Fibroblast of lung (primary cell): ENCODE measurements at regions not wholly inside any gene's neighbourhood (a gene's known extent, or its start where the extent isn't known, plus 50 kb on each side); places are given as distances from the start of the nearest gene placed in this dataset.

Source experiments
- DNase-seq, 2 donors: peaks; one replicate each; pipeline versions ENCODE4 v3.0.0 to v3.0.0-alpha.2; 2010; ENCODE audit warnings: low read depth in 2 of 2
- H2AFZ ChIP-seq: 2 replicates; pipeline ENCODE4 v1.5.1; 2012; ENCODE audit warnings: low read length, control low read depth, inconsistent platforms
- H3K27ac ChIP-seq: 2 replicates; pipeline ENCODE4 v1.5.1; 2011; ENCODE audit warnings: low read length, control low read depth; ENCODE audit not compliant: insufficient read depth
- H3K27me3 ChIP-seq: 2 replicates; pipeline ENCODE4 v1.5.1; 2011; ENCODE audit warnings: mild to moderate bottlenecking, low read length; ENCODE audit not compliant: control insufficient read depth, insufficient read depth
- H3K36me3 ChIP-seq: 2 replicates; pipeline ENCODE4 v1.5.1; 2011; ENCODE audit warnings: low read length; ENCODE audit not compliant: control insufficient read depth, insufficient read depth
- H3K4me1 ChIP-seq: 2 replicates; pipeline ENCODE4 v1.5.1; 2011; ENCODE audit warnings: low read length; ENCODE audit not compliant: control insufficient read depth, insufficient read depth; ENCODE audit errors: extremely low read depth
- H3K4me2 ChIP-seq: 2 replicates; pipeline ENCODE4 v1.5.1; 2011; ENCODE audit warnings: low read length, control low read depth; ENCODE audit not compliant: insufficient read depth; ENCODE audit errors: extremely low read depth
- H3K4me3 ChIP-seq, 4 experiments: fragments of 200-600 bp in 1 of 4; sonication (generic) in 1 of 4; replicated peaks in 1 of 4; 2 replicates each; pipeline ENCODE4 v1.5.1; 2011 to 2016; ENCODE audit warnings: low read length in 4 of 4, low read depth in 3 of 4, mild to moderate bottlenecking in 3 of 4, control low read depth in 2 of 4, inconsistent platforms in 1 of 4, mixed read lengths in 1 of 4; ENCODE audit not compliant: insufficient read depth in 1 of 4; ENCODE audit errors: control extremely low read depth in 1 of 4
- H3K79me2 ChIP-seq: 2 replicates; pipeline ENCODE4 v1.5.1; 2012; ENCODE audit warnings: mild to moderate bottlenecking, low read length, inconsistent platforms; ENCODE audit not compliant: control insufficient read depth, insufficient read depth
- H3K9ac ChIP-seq: 2 replicates; pipeline ENCODE4 v1.5.1; 2011; ENCODE audit warnings: mild to moderate bottlenecking, low read length, control low read depth; ENCODE audit not compliant: insufficient read depth
- H3K9me3 ChIP-seq: 2 replicates; pipeline ENCODE4 v1.5.1; 2012; ENCODE audit warnings: low read depth, low read length; ENCODE audit not compliant: control insufficient read depth, insufficient read depth
- H4K20me1 ChIP-seq: 2 replicates; pipeline ENCODE4 v1.5.1; 2011; ENCODE audit warnings: low read length; ENCODE audit not compliant: control insufficient read depth, insufficient read depth; ENCODE audit errors: extremely low read depth
- EZH2 ChIP-seq: IDR thresholded peaks from 2 replicates; pipeline ENCODE4 v1.5.1; 2012; ENCODE audit warnings: low read length, control low read depth, mild to moderate bottlenecking; ENCODE audit errors: missing control alignments
- TF ChIP-seq, protein P1 (sequence below), 2 donors: IDR thresholded peaks in 1 of 2; conservative IDR thresholded peaks in 1 of 2; 1 replicate in 1 of 2; 2 replicates in 1 of 2; pipeline ENCODE4 v1.5.1; 2011 to 2012; ENCODE audit warnings: low read length in 2 of 2, control low read depth in 1 of 2, inconsistent platforms in 1 of 2, low read depth in 1 of 2, mild to moderate bottlenecking in 1 of 2

DNA sequence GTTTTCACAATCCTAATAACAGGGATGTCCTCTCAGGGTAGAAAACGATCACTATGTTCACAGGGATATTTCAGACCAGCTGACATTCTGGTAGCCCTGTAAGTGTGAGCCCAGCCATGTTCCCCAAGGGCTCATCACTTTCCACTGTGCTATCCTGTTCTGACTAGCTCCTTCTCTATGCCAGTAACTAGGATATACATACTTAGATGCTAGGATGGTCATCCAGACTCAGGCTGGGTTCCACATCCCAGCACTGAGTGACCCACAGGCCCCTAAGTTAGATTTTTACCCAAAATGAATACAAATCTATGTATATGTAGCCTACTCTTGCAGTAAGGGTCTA lies 83.0 kb downstream of the CD164 start:
- Histone ChIP-seq H3K4me1 (no peaks in the 10 kb centered on the region), H2AFZ (no peak overlapping the region), H4K20me1 (no peaks in the 10 kb centered on the region), H3K27me3 (peaks cover 8% of the 10 kb centered on the region), H3K27ac (no peak overlapping the region), H3K4me3 (no peak overlapping the region), H3K36me3 (no peaks in the 10 kb centered on the region), H3K9me3 (no peaks in the 10 kb centered on the region), H3K79me2 (no peaks in the 10 kb centered on the region), H3K4me2 (no peak overlapping the region), H3K9ac (no peak overlapping the region)
- no peak for DNase-seq
- TF ChIP-seq EZH2: no peak
- TF ChIP-seq, protein P1, sequence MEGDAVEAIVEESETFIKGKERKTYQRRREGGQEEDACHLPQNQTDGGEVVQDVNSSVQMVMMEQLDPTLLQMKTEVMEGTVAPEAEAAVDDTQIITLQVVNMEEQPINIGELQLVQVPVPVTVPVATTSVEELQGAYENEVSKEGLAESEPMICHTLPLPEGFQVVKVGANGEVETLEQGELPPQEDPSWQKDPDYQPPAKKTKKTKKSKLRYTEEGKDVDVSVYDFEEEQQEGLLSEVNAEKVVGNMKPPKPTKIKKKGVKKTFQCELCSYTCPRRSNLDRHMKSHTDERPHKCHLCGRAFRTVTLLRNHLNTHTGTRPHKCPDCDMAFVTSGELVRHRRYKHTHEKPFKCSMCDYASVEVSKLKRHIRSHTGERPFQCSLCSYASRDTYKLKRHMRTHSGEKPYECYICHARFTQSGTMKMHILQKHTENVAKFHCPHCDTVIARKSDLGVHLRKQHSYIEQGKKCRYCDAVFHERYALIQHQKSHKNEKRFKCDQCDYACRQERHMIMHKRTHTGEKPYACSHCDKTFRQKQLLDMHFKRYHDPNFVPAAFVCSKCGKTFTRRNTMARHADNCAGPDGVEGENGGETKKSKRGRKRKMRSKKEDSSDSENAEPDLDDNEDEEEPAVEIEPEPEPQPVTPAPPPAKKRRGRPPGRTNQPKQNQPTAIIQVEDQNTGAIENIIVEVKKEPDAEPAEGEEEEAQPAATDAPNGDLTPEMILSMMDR (conservative IDR thresholded peaks at IDR 0.05 in 1 of 2, IDR thresholded peaks at IDR 0.05 in 1 of 2; ENCODE audit: low read depth in 1 of 2, low read length in 2 of 2): no peak

DNA sequence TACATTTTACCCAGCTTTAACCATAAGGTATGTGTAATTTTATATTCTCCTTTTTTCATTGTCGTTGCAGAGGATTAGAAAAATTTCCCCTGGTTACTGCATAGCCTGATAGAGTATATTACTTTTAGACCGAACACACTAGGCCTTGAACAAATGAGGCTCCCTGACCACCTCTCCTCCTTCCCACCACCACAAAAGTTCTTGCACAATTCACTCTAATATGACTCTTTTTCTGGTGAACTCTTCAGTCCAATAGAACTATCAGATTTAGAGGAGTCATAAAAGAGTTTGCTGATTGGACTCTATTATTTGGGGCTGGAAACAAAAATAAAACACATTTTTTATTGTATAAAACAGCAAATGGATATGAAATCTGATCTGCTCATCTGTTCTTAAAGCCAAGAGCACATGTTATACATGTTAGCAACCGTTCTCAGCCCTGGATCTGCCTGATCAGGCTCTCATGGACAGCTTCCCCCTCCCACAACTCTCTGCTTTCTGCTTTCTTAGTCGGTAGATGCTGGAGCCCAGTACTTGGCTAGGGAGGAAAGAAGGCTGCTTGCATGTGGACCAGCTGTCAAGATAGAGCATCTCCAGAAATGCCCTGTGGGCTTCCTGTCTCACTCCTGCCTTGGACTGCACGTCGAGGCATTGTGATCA lies 83.5 kb downstream of the CD164 start:
- Histone ChIP-seq H3K36me3 (no peaks in the 10 kb centered on the region), H3K9ac (no peak overlapping the region), H3K27me3 (peaks cover 8% of the 10 kb centered on the region), H3K4me3 (no peak overlapping the region), H3K9me3 (no peaks in the 10 kb centered on the region), H4K20me1 (no peaks in the 10 kb centered on the region), H3K4me1 (no peaks in the 10 kb centered on the region), H3K79me2 (no peaks in the 10 kb centered on the region), H2AFZ (no peak overlapping the region), H3K27ac (no peak overlapping the region), H3K4me2 (no peak overlapping the region)
- no peak for DNase-seq
- TF ChIP-seq, protein P1 (conservative IDR thresholded peaks at IDR 0.05 in 1 of 2, IDR thresholded peaks at IDR 0.05 in 1 of 2; ENCODE audit: low read depth in 1 of 2, low read length in 2 of 2): no peak
- TF ChIP-seq EZH2: no peak

DNA sequence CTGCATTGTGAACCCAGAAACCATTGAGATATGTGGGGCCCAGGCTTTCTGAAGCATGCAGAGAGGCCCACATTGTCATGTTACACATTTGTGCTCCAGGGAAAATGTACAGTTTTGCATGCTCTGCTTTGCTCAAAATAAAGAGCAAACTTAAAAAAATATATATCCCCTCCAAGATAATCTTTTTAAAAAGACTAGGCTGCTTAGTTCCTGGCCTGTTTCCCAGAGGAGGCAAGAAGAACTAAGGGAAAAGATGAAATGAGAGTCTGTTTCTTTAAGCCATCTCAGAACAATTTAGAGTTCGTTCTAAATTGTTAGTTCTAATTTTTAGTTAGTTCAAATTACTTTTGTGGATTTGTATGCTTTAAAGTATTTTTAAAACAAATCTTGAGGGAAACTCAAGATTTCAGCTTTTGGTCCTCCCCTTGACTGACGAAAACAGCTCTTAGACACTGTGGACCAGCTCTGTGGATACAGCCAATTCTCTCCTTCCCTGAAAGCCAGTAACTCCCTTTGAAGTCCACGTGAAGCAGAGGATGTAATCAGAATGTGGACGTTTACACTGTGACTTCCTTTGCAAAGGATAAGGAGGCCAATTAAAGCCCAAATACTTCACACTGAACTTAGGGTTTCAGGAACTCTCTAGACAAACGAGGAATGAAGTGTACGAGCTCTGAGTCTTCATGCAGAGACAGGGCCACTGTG lies 84.7 kb downstream of the CD164 start:
- Histone ChIP-seq H3K36me3 (no peaks in the 10 kb centered on the region), H3K27me3 (peaks cover 8% of the 10 kb centered on the region), H3K79me2 (no peaks in the 10 kb centered on the region), H3K9me3 (no peaks in the 10 kb centered on the region), H3K4me2 (no peak overlapping the region), H3K9ac (no peak overlapping the region), H3K27ac (no peak overlapping the region), H4K20me1 (no peaks in the 10 kb centered on the region), H3K4me1 (no peaks in the 10 kb centered on the region), H2AFZ (no peak overlapping the region), H3K4me3 (no peak overlapping the region)
- no peak for TF ChIP-seq EZH2
- TF ChIP-seq, protein P1 (conservative IDR thresholded peaks at IDR 0.05 in 1 of 2, IDR thresholded peaks at IDR 0.05 in 1 of 2; ENCODE audit: low read depth in 1 of 2, low read length in 2 of 2): no peak
- DNase-seq: no peak
